ENCODE measurements at regions not wholly inside any gene's neighbourhood (a gene's known extent, or its start where the extent isn't known, plus 50 kb on each side); places are given as distances from the start of the nearest gene placed in this dataset.

DNA sequence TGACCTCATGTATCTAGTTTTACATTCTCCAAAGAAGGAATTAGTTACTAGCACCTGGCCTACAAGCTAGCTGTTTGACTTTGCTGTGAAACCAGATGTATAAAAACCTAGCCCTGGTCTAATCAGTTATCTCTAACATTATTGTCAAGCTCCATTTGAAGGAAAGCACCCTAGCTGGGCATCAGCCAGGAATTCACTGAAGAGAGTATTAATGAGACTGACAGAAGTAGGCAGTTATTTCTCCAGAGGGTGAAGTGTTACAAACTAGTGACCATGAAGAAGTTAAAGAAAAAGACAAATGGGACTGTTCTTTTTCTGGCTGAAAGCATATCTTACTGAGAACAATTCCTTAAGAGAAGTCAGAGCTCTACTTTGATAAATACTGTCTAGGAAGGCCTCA is 2529.3 kb upstream of the PCDH20 start:
- Mint-ChIP-seq H3K9me3 (no peaks in the 10 kb centered on the region), H3K4me3 (no peak overlapping the region)

GRCh38 chr13:63942372-63942771 is 2526.7 kb upstream of the PCDH20 start:
- ChIA-PET CTCF (no interaction called here), POLR2A (no interaction called here)

More for the DNA sequence above, 2529.3 kb upstream of the PCDH20 start:
- Histone ChIP-seq H3K27ac (ENCODE audit: low read depth in 1 of 2, low read length in 2 of 2) (no peak overlapping the region), H3K9me3 (ENCODE audit: control insufficient read depth in 1 of 2, insufficient read depth in 1 of 2, low read length in 2 of 2) (peaks cover 0 to 7% of the 10 kb centered on the region in 2 experiments), H3K36me3 (ENCODE audit: insufficient read depth, low read length) (no peaks in the 10 kb centered on the region), H3K4me3 (ENCODE audit: low read length) (no peak overlapping the region), H3K27me3 (ENCODE audit: control insufficient read depth in 1 of 2, insufficient read depth in 2 of 2, low read length in 2 of 2) (no peaks in the 10 kb centered on the region), H3K4me1 (ENCODE audit: insufficient read depth, low read length) (no peaks in the 10 kb centered on the region)
- intact Hi-C loops (cut with DNase I, micrococcal nuclease), result no loop called here
- no peak for ATAC-seq (ENCODE audit: poor library complexity)
- Mint-ChIP-seq H3K27me3 (no peaks in the 10 kb centered on the region), H3K4me1 (ENCODE audit: low read depth) (no peaks in the 10 kb centered on the region), H3K27ac (no peak overlapping the region), H3K36me3 (ENCODE audit: low read depth) (no peaks in the 10 kb centered on the region)
- ChIA-PET CTCF (no interaction called here), POLR2A (no interaction called here)
- no peak for DNase-seq
- no peak for TF ChIP-seq CTCF (IDR thresholded peaks at IDR 0.05)

GRCh38 chr13:63938851-63939250 is 2523.2 kb upstream of the PCDH20 start:
- intact Hi-C loops (cut with DNase I, micrococcal nuclease), result no loop called here
- ChIA-PET CTCF (no interaction called here), POLR2A (no interaction called here)
- no peaks in the 10 kb centered on the region for H3K9me3 ChIP-seq (ENCODE audit: control insufficient read depth in 1 of 2, insufficient read depth in 1 of 2, low read length in 2 of 2)
- Mint-ChIP-seq H3K27ac (no peak overlapping the region), H3K9me3 (peaks cover 10% of the 10 kb centered on the region), H3K27me3 (no peaks in the 10 kb centered on the region), H3K36me3 (ENCODE audit: low read depth) (no peaks in the 10 kb centered on the region), H3K4me3 (no peak overlapping the region), H3K4me1 (ENCODE audit: low read depth) (no peaks in the 10 kb centered on the region)
- no peaks in the 10 kb centered on the region for H3K27me3 ChIP-seq (ENCODE audit: control insufficient read depth in 1 of 2, insufficient read depth in 2 of 2, low read length in 2 of 2)
- no peak for TF ChIP-seq CTCF (IDR thresholded peaks at IDR 0.05)
- H3K27ac ChIP-seq (ENCODE audit: low read depth in 1 of 2, low read length in 2 of 2), result no peak overlapping the region
- no peak overlapping the region for H3K4me3 ChIP-seq (ENCODE audit: low read length)
- no peaks in the 10 kb centered on the region for H3K4me1 ChIP-seq (ENCODE audit: insufficient read depth, low read length)
- no peak for ATAC-seq (ENCODE audit: poor library complexity)
- H3K36me3 ChIP-seq (ENCODE audit: insufficient read depth, low read length), result no peaks in the 10 kb centered on the region
- DNase-seq, result no peak

More at GRCh38 chr13:63942372-63942771, 2526.7 kb upstream of the PCDH20 start:
- no peaks in the 10 kb centered on the region for H3K36me3 ChIP-seq (ENCODE audit: insufficient read depth, low read length)
- peaks cover 0 to 7% of the 10 kb centered on the region in 2 experiments for H3K9me3 ChIP-seq (ENCODE audit: control insufficient read depth in 1 of 2, insufficient read depth in 1 of 2, low read length in 2 of 2)
- TF ChIP-seq CTCF (IDR thresholded peaks at IDR 0.05), result no peak
- ATAC-seq (ENCODE audit: poor library complexity) (no peak), DNase-seq (no peak)
- no peaks in the 10 kb centered on the region for H3K4me1 ChIP-seq (ENCODE audit: insufficient read depth, low read length)
- H3K4me3 Mint-ChIP-seq, result no peak overlapping the region
- no peaks in the 10 kb centered on the region for H3K27me3 Mint-ChIP-seq
- H3K4me1 Mint-ChIP-seq (ENCODE audit: low read depth), result no peaks in the 10 kb centered on the region
- no peaks in the 10 kb centered on the region for H3K36me3 Mint-ChIP-seq (ENCODE audit: low read depth)
- intact Hi-C loops (cut with DNase I, micrococcal nuclease), result no loop called here
- H3K4me3 ChIP-seq (ENCODE audit: low read length), result no peak overlapping the region
- no peak overlapping the region for H3K27ac ChIP-seq (ENCODE audit: low read depth in 1 of 2, low read length in 2 of 2)
- no peak overlapping the region for H3K27ac Mint-ChIP-seq
- no peaks in the 10 kb centered on the region for H3K27me3 ChIP-seq (ENCODE audit: control insufficient read depth in 1 of 2, insufficient read depth in 2 of 2, low read length in 2 of 2)
- peaks cover 5% of the 10 kb centered on the region for H3K9me3 Mint-ChIP-seq
